Activated CD4-positive, alpha-beta T cell treated with anti-CD3 and anti-CD28 coated beads for 24 hours (primary cell): ENCODE measurements at regions not wholly inside any gene's neighbourhood (a gene's known extent, or its start where the extent isn't known, plus 50 kb on each side); places are given as distances from the start of the nearest gene placed in this dataset.
"Not testable (repeated sequence)": the region's sequence is repeated elsewhere in the genome, so short reads cannot be mapped to it uniquely, and the experiment has no call there.

Source experiments
- DNase-seq, 2 donors: peaks; one replicate each; pipeline ENCODE4 v3.0.0-alpha.2; 2020; ENCODE audit warnings: low read depth in 2 of 2

DNA sequence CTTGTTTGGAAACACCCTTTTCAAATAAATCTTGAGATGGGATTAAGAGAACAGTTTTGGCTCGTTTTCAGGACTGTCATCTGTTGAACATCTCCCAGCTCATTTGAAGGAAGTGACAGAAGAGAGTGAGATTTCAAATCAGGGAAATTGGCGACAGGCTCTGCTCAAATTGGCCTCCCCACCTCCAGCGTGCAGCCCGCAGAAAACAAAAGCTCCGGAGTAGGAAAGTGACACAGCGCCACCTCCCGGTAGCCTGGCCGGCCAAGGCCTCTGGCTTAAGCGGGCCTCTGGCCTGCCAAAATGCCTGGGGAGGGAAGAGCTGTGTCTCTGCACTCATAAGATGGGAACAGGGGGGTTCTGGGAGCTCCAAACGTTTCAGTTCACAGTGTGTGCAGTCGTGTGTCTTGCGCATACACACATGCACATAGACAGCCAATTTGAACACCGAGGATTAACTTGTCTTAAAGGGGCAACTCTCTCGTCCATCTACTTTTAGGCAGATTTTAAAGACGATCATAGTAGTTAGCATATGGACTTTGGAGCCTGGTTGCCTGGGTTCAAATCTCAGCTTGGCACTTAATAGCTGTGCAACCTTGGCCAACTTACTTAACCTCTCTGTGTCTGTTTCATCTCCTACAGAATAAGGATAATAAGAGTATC lies 132.7 kb upstream of the RCN1 start:
- peak; percentile 18 to 61 for DNase-seq

DNA sequence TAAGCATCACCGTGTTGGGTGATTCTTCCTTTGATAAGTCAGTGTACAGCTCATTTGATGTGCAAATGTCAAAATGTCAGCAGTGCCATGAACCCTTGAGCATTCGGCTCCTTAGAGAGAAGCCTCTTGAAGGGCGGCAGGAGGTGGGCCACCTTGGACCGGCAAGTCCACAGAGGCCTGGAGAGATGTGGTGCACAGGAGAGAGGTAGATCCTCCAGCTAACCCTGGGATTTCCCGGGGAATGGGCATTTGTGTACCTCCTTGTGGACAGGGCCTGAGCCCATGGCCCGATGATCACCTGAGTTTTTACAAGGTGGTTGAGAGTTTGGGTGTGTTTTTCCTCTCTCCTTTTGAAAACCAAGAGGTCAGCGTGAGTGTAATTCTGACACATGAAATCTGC lies 133.2 kb upstream of the RCN1 start:
- no peak for DNase-seq

DNA sequence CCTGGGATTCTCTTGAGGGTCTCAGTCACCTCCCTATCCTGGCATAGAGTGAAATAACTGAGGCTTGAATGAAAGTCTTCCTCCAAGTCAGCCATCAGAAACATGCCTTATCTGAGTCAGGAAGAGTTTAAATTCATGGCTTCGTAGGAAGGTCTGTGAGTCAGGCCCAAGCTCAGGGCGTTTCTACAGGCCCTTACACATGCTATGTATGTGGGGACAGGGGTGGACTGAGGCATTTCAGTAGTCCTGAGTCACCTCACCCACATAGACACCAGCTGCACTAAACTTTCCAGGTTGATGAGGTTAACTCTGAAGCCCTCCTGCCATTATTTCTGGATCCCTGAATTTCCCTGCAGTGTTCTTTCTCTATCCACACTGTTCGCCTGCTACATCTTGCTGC lies 134.6 kb upstream of the RCN1 start:
- DNase-seq = no peak

DNA sequence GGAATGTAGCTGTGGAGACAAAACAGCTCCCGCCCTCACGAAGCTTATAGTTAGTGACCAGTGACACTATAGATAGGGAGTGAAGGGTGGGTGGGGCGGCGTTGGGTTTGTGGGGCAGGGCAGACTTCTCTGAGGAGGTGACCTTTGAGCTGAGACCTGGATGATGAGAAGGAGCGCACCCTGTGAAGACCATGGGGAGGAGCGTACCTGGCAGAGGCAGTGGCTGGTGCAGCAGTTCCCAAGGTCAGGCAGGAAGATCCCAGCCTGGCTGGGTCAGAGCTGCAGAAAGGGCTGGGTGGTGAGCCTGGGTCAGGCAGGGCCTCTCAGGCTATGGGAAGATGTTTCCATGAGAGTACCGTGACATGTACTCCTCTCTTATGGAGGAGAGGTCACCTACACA lies 135.0 kb upstream of the RCN1 start:
- DNase-seq = no peak

DNA sequence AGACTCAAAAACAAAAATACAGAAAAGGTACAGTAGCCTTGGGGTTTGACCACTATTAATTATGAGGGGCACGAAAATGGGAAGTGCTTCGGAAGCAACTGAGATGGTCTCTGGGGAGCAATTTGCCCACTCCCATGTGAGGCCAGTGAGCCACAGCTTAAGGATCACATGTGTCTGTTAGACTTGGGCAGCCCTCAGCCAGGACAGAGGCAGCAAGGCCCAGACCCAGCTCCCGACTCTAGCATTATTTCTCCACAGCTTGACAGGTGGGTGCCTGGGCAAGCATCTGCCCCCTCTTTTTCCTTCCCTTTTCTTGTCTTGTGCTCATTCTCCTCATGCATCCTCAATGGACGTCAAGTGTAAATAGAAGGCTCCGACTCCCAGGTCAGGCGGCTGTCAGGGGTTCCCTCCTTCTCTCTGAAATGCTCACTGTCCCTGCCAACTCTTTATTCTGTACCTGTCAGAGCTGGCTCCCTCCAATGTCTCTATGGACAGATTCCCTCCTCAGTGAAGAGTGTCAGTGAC lies 137.0 kb upstream of the RCN1 start:
- DNase-seq = no peak

DNA sequence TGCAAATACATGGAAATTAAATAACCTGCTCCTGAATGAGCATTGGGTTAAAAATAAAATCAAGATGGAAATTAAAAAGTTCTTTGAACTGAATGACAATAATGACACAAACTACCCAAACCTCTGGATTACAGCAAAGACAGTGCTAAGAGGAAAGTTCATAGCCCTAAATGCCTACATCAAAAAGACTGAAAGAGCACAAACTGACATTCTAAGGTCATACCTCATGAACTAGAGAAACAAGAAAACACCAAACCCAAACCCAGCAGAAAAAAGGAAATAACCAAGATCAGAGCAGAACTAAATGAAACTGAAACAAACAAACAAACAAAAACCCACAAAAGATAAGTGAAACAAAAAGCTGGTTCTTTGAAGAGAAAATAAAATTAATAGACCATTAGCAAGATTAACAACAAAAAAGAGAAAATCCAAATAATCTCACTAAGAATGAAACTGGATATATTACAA lies 138.6 kb upstream of the PAX6 start:
- not testable (repeated sequence) for DNase-seq

DNA sequence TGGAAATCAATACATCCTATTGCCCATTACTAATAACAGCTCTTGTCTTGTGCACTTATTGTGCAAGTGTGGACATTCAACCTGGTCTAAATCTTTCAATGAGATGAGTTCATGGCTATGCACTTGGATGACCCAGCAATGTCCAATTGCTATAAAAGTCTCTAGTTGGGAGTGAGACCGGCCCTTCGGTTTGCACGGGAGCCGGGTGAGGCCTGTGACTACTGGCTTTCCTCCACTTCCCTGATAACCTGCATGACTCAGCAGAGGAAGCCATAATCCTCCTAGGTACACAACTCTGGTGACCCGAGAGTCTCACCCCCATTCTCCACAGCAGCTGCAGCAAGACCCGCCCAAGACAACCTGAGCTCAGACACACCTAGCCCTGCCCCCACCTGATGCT lies 135.9 kb upstream of the PAX6 start:
- no peak for DNase-seq

DNA sequence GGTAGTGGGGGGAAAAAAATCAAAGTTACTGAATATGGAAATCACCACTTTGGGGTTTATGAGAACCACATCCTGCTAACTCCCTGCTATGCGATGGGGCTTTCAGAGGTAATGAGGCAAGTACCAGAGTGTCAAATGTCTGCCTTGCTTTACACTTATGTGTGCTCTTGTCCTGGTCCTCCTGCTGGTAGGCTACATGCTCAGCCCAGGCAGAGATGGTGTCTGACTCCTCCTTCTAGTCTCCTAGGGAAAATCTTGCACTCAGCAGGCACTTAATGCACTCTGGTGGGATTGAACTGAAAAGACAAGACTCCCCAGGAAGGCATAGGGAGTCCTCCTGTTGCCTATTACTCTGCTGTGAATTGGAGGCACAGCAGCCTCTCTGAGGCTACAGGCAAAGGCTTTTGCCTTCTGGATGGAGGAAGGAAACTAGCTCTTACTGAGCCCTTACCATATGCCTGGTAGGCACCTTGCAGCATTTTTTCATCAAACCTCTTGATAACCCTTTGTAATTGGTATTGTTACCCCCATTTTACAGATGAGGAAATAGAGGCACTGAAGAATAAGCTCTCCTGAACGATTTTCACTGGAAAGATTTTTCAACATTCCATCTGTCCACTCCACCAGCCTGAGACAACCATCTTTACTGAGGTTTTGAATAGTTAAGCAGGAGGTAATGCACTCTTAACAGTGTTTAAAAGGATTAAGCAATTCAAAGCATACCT lies 132.1 kb upstream of the PAX6 start:
- DNase-seq = no peak

DNA sequence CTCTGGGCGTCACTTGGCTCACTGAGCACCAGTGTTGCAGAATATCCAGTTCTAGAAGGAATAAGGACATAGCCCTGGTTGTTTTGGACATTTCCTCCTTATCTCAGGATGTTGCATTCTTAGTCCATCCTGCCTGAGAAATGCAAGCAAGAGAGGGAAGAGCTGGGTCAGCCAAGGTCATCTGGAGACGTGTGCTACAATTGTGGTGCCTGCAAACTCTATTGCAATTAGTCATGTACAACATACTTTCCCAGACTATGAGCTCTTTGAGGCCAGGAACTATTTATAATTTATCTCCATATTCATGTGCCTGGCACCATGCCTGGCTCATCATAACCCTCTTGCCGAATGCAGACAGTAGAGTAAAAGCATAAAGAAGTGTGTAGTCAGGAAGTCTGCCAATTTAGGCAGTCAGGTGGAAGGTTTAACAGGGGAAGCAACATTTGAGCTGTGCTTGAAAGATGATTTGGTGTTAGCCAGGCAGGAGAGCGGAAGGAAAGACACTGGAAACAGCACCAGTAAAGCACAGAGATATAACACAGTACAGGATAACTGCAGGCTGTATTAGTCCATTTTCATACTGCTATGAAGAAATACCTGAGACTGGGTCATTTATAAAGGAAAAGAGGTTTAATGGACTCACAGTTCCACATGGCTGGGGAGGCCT lies 129.4 kb upstream of the PAX6 start:
- no peak for DNase-seq

DNA sequence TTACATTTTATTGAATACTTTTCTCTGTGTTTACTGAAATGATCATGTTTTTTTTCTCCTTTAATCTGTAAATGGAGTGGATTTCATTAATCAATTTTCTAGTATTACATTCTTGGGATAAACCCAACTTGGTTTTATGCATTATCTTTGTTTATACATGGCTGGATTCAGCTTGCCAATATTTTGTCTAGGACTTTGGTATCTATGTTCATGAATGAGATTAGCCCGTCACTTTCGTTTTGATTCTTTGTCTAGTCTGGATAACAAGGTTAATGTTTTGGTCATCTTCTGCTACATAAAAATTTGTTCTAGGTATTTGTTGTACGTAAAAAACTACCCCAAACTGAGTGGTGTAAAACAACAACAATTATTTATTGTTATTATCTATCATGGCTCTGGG lies 127.9 kb upstream of the PAX6 start:
- no peak for DNase-seq

DNA sequence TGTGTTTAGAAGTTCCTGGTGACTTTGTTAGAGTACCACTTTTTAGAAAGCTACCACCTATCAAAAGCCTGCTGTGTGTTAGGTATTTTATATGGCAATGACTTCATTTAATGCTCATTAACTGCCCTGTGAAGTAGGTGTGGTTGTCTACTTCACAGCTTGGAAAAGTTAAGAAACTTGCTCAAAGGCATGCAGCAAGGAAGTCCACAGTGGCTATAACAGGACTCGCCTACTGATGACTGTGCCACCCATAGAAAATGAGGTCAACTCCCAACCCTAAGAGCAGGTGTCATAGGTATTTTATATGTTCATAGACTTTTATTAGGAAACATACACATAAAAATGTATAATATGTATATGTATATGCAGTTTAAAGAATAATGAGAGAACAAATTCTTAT lies 125.2 kb upstream of the PAX6 start:
- no peak for DNase-seq

DNA sequence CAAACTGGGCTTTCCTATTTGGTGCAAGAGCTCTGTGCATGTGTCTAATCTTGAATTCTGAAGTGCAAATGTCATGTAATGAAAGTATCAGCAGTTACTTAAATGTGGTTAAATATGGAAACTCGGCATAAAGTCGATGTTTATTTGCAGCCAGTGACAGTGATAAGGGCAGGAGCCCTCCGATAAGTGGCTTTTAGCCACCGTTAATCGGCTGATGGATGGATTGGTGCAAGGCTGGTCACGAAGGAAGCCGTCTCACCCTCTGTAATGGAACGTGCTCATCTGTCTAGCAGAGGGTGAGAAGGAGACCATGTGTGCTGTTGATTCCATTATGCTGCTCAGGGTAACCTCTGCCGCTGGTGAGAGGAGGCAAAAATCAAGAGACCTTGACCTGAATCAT lies 121.8 kb upstream of the PAX6 start:
- DNase-seq = no peak

DNA sequence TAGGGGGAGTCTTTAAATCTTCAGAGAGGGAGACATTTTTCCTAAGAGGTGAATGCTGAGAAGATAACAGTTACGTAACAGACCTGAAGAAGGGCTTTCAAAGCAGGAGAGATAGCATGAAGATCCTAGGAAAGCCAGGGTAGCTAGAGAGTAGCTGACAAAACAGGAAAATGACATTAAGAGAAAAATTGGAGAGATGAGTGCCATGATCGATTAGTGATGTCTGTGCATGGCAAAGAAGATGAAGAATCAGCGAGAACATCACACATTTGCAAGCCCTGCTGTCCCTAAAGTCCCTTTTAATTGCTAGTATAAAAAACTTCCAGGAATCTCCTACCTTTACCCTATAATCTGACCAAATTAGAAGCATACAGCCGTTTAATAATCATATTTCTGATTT lies 116.9 kb upstream of the PAX6 start:
- no peak for DNase-seq

DNA sequence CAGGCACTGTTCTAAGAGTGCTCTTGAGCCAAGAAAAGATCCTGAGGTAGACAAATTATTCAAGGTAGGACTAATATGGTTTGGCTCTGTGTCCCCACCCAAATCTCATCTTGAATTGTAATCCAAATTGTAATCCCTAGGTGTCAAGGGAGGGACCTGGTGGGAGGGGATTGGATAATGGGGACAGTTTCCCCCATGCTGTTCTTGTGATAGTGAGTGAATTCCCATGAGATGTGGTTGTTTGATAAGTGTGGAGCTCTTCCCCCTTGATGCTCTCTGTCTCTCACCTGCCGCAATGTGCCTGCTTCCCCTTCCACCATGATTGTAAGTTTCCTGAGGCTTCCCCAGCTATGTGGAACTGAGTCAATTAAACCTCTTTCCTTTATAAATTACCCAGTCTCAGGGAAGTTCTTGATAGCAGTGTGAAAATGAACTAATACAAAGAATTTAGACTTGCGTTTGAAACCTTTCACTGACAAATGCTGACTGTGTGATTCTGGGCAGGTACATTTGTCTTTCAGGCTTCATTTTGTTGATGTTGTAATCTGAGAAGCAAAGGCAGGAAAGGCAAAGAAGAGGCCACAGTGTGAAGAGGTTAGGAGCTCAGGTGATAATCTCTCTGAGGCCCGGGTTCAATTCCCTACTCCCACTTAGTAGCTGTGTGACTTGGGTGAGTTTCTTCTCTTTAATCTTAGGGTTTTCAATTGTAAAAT lies 115.8 kb upstream of the PAX6 start:
- no peak for DNase-seq

DNA sequence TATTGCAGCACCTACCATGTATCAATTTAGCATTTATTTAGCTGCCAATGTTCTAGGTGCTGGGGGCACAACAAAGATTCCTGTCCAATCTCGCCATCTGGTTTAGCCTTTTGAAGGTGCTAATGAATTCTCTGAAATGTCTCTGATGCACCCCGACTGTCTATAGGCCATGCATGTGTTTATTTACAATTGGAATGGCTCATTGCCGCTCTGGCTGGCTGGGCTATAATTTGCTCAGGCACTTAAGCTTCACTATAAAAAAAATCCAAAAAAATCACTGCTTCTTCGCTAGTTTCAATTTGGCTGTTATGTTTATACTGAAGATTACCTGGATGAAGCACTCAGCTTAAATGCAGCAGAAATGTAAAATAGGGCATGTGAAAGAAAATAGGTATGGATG lies 115.0 kb upstream of the PAX6 start:
- no peak for DNase-seq

DNA sequence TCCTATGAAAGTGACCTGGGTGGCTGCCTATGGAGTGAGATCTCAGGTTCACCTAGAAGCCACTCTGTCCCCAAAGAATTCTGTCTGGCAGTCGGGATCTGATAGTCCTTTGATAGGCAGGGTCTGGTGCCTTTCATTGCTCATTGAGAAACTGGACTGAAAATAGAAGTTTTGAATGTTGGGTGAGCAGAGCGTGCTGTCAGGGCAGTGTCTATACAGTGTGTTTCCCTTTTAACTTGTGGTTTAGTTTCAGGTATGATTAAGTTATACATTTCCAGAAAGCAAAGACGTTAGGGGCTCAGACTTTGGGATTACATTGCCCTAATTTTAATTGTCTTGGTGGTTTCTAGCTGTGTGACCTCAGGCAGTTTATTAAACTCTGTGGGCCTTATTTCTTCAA lies 111.3 kb upstream of the PAX6 start:
- DNase-seq = no peak

DNA sequence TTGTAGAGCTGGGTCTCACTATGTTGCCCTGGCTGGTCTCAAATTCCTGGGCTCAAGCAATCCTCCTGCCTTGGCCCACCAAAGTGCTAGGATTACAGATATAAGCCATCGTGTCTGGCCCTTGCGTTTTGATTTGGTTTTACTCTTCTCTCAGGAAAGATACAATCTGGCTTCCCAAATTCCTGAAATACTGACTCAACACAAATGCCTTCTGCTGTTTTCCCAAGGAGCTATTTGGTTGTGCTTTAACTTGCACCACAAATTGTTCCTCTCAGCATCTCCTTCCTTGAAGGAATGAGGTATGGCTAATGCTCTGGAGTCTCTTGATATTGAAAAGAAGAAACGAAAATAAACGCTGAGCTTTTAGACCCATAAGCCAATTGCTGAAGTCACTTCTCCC lies 110.0 kb upstream of the PAX6 start:
- no peak for DNase-seq

DNA sequence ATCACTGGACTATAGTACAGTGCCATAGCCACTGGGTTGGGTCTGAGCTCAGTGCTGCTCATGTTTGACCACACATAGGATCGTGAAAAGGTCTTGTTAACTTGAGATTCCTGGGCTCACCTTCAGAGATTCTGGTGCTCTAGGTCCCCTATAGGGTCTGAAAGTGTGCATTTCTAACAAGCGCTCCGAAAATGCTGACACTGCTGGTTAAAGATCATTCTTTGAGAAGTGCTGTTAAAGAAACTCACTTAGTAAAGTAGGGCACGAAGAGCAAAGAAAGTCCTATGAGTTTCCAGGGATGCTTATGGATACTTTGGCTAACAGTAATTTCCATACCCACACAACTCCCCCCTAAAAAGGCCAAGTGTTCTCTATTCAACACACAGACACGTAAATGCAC lies 108.1 kb upstream of the PAX6 start:
- DNase-seq = no peak

DNA sequence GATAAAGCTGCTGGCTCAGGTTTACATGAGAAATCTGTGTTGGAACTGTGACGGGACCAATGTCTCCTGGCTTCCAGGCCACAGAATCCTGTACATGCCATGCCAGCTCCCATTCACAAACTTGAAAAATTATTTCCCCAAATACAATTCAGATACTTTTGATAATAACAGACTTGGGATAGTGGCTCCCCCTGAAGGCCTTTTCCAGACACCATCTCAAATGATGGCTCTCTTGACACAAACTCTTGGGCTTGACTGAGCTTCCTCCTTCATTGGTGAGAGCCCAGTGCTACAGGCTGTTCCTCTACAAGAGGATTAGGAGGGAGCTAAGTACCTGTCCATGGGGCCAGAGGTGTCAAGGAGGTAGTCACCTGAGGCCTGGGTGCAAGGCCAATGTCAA lies 104.7 kb upstream of the PAX6 start:
- DNase-seq = no peak

DNA sequence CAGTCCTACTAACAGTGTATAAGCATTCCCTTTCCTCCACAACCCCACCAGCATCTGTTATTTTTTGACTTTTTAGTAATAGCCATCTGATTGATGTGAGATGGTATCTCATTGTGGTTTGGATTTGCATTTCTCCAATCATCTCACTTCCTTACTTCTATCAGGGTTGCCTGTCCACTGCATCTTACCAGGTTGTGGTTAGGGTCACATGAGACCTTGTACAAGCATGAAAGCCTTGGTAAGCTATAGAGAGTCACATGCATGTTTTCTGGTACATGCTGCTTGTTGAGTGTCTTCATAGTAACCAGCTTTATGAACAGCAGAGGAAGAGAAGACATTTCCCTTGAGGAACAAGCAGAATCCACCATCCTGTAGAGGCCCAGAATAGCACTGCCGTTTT lies 102.9 kb upstream of the PAX6 start:
- no peak for DNase-seq

DNA sequence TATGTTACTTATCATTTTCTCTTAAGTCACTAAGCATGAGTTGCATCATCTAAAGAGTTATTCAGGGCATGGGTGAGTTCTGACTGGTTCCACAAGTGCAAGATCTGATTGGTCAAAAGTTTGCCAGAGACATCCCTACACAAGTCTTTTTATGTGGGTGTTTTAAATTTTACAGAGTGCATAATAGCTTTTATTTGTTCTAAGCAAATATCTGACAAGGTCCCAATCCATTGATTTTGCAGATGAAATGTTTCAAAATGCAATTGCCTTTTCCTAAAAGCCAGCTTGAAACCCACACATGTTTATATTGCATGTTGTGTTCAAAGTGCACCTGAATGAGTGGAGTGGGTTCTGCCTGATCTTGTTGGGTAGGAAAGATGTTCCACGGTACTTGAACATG lies 101.7 kb upstream of the PAX6 start:
- DNase-seq = no peak

DNA sequence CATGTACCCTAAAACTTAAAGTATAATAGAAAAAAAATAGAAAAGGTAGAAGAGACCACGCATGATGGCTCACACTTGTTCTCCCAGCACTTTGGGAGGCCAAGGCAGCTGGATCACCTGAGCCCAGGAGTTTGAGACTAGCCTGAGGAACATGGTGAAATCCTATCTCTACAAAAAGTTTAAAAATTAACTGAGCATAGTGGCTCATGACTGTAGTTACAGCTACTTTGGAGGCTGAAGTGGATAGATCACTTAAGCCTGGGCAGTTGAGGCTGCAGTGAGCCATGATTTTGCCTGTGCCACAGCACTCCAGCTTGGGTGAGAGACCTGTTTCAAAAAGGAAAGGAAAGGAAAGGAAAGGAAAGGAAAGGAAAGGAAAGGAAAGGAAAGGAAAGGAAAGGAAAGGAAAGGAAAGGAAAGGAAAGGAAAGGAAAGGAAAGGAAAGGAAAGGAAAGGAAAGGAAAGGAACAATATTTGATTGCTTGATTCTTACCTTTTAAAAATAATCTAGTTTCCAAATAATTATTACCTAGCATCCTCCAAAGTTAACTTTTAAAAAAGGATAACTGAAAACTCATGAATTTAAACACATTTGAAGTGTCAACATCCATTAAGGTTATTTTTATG lies 99.9 kb upstream of the PAX6 start:
- DNase-seq = no peak
